HT-29 (cell line): ENCODE measurements at regions not wholly inside any gene's neighbourhood (a gene's known extent, or its start where the extent isn't known, plus 50 kb on each side); places are given as distances from the start of the nearest gene placed in this dataset.

Source experiments
- DNase-seq: peaks from one replicate; pipeline ENCODE4 v3.0.0-alpha.2; 2015; ENCODE audit warnings: low spot score

- no peak for DNase-seq
These were observed 2272.1 kb downstream of the TP53TG3F start for GRCh38 chr16:35731341-35732040.

- no peak for DNase-seq
These were observed 2272.8 kb downstream of the TP53TG3F start for GRCh38 chr16:35732046-35732810.

GRCh38 chr16:35733278-35733965, 2274.0 kb downstream of the TP53TG3F start:
- no peak for DNase-seq

- DNase-seq = no peak
These were observed 2274.7 kb downstream of the TP53TG3F start for GRCh38 chr16:35733971-35734702.

GRCh38 chr16:35734728-35735402, 2275.5 kb downstream of the TP53TG3F start:
- no peak for DNase-seq

GRCh38 chr16:35735403-35736251, 2276.2 kb downstream of the TP53TG3F start:
- no peak for DNase-seq

- DNase-seq = no peak
These were observed 2277.1 kb downstream of the TP53TG3F start for GRCh38 chr16:35736546-35736945.

GRCh38 chr16:35737076-35737475, 2277.7 kb downstream of the TP53TG3F start:
- no peak for DNase-seq

- no peak for DNase-seq
These were observed 2282.1 kb downstream of the TP53TG3F start for GRCh38 chr16:35741546-35741945.

GRCh38 chr16:35743101-35743692, 2283.8 kb downstream of the TP53TG3F start:
- no peak for DNase-seq

GRCh38 chr16:35744084-35744483, 2284.7 kb downstream of the TP53TG3F start:
- no peak for DNase-seq

- DNase-seq = no peak
These were observed 2285.3 kb downstream of the TP53TG3F start for GRCh38 chr16:35744726-35745125.

- no peak for DNase-seq
These were observed 2285.8 kb downstream of the TP53TG3F start for GRCh38 chr16:35745191-35745590.

- no peak for DNase-seq
These were observed 2286.4 kb downstream of the TP53TG3F start for GRCh38 chr16:35745821-35746248.

- DNase-seq = no peak
These were observed 2287.0 kb downstream of the TP53TG3F start for GRCh38 chr16:35746281-35746962.

- DNase-seq = no peak
These were observed 2287.7 kb downstream of the TP53TG3F start for GRCh38 chr16:35746963-35747657.

- no peak for DNase-seq
These were observed 2288.4 kb downstream of the TP53TG3F start for GRCh38 chr16:35747658-35748455.
